ENCODE measurements at regions not wholly inside any gene's neighbourhood (a gene's known extent, or its start where the extent isn't known, plus 50 kb on each side); places are given as distances from the start of the nearest gene placed in this dataset.

- Histone ChIP-seq H2AK9ac (replicated peaks; ENCODE audit: low read depth, low read length, poor library complexity) (no peak overlapping the region), H3K27ac (ENCODE audit: insufficient read depth, low read length) (no peak overlapping the region), H3K4me2 (ENCODE audit: low read depth, low read length) (no peak overlapping the region), H2BK5ac (ENCODE audit: low read depth, low read length, poor library complexity, severe bottlenecking) (no peak overlapping the region), H2BK20ac (ENCODE audit: low read depth, low read length) (no peak overlapping the region), H4K5ac (ENCODE audit: low read depth, low read length) (no peak overlapping the region), H3K4me1 (ENCODE audit: control insufficient read depth, insufficient read depth, low read length) (no peaks in the 10 kb centered on the region), H2BK15ac (ENCODE audit: low read depth, low read length) (no peak overlapping the region), H3K4me3 (ENCODE audit: insufficient read depth, low read depth, low read length) (no peak overlapping the region), H3K9me1 (ENCODE audit: insufficient read depth, low read length) (no peaks in the 10 kb centered on the region), H3K23ac (ENCODE audit: low read depth, low read length) (no peak overlapping the region), H3K79me1 (ENCODE audit: low read depth in 1 of 2, low read length in 2 of 2) (no peaks in the 10 kb centered on the region), H3K36me3 (ENCODE audit: control insufficient read depth, insufficient read depth, low read length) (no peaks in the 10 kb centered on the region), H2AFZ (replicated peaks; ENCODE audit: low read length, poor library complexity) (no peak overlapping the region), H3K9me3 (ENCODE audit: control insufficient read depth, insufficient read depth, low read length) (peaks cover 2% of the 10 kb centered on the region; the same call in 1 of the 2 replicates), H3K27me3 (ENCODE audit: control insufficient read depth, insufficient read depth, low read length) (no peaks in the 10 kb centered on the region), H2AK5ac (ENCODE audit: low read depth, low read length) (no peak overlapping the region), H4K20me1 (ENCODE audit: insufficient read depth, low read length) (no peaks in the 10 kb centered on the region), H4K8ac (ENCODE audit: low read depth in 2 of 2, low read length in 2 of 2) (no peak overlapping the region), H3K18ac (ENCODE audit: low read depth, low read length) (no peak overlapping the region), H3K4ac (ENCODE audit: low read depth, low read length) (no peak overlapping the region), H3K56ac (ENCODE audit: extremely low read depth, insufficient read depth, low read length) (no peak overlapping the region), H4K91ac (ENCODE audit: insufficient read depth, low read depth, low read length) (no peak overlapping the region), H3K14ac (replicated peaks; ENCODE audit: low read depth, low read length) (no peak overlapping the region), H3K9ac (ENCODE audit: low read depth, low read length) (no peak overlapping the region), H2BK120ac (ENCODE audit: low read depth, low read length) (no peak overlapping the region)
- ChIA-PET CTCF (interaction anchor here (1.3 kb wide), 1 partner anchor 10 kb away, joined by 3 read pairs; no protein-coding TSS in a partner anchor), POLR2A (ENCODE audit: unreplicated experiment) (no interaction called here)
- DNase-seq: peak; percentile 65
- no TSS peak for BruUV-seq (replicated peaks)
- ATAC-seq (ENCODE audit: low read depth): no peak
- in situ Hi-C loops (cut with MboI; ENCODE audit: low sequenced_read_pairs): no loop called here
- intact Hi-C loops (cut with micrococcal nuclease): no loop called here
- TF ChIP-seq, protein P1, sequence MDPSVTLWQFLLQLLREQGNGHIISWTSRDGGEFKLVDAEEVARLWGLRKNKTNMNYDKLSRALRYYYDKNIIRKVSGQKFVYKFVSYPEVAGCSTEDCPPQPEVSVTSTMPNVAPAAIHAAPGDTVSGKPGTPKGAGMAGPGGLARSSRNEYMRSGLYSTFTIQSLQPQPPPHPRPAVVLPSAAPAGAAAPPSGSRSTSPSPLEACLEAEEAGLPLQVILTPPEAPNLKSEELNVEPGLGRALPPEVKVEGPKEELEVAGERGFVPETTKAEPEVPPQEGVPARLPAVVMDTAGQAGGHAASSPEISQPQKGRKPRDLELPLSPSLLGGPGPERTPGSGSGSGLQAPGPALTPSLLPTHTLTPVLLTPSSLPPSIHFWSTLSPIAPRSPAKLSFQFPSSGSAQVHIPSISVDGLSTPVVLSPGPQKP (IDR thresholded peaks at IDR 0.05; ENCODE audit: borderline replicate concordance, low read depth, low read length): no peak
- TF ChIP-seq SMC3 (IDR thresholded peaks at IDR 0.05; ENCODE audit: low read depth, low read length) (no peak), RCOR1 (IDR thresholded peaks at IDR 0.05; ENCODE audit: insufficient replicate concordance, low read length) (no peak)
- dilution Hi-C loops (cut with HindIII; ENCODE audit: low sequenced_read_pairs, unreplicated experiment): no loop called here
These were observed 583.6 kb downstream of the GALC start for GRCh38 chr14:87409393-87409792.

All from IMR-90 (cell line).